IMR-90 (cell line): ENCODE measurements at regions not wholly inside any gene's neighbourhood (a gene's known extent, or its start where the extent isn't known, plus 50 kb on each side); places are given as distances from the start of the nearest gene placed in this dataset.
A peak's percentile ranks its signal among the peaks of the same experiment; 100 is the strongest.

ENCODE experiments used
- ATAC-seq: fragments of 200-7000 bp; cut with Tn5 transposase; 2 replicates; pipeline ENCODE4 v1.9.1; 2020; ENCODE audit warnings: low read depth, mild to moderate bottlenecking, moderate library complexity
- BruUV-seq: library from RNA; stranded (reverse); fragments of 400-500 nt; replicated peaks from 2 replicates; lab custom pipeline; 2021; lab: Mats Ljungman, UMichigan
- CTCF ChIA-PET: fragments of 300-600 bp; formaldehyde crosslinking; extraction: SDS; loops from one replicate; lab custom pipeline; 2021; ENCODE audit warnings: antibody characterized with exemption; lab: Yijun Ruan, JAX
- POLR2A ChIA-PET: fragments of 300-600 bp; sonication (Branson Sonifier 250); formaldehyde crosslinking; loops from one replicate; lab custom pipeline; 2022; ENCODE audit warnings: antibody characterized with exemption; ENCODE audit not compliant: unreplicated experiment; lab: Charles Lee
- DNase-seq: peaks from one replicate; pipeline ENCODE4 v3.0.0; 2013
- H2AFZ ChIP-seq: replicated peaks from 2 replicates; pipeline ENCODE3; 2013; ENCODE audit warnings: low read length, mild to moderate bottlenecking; ENCODE audit not compliant: poor library complexity
- H2AK5ac ChIP-seq: 2 replicates; pipeline ENCODE4 v1.6.1; 2013; ENCODE audit warnings: low read depth, low read length, inconsistent platforms
- H2AK9ac ChIP-seq: replicated peaks from 2 replicates; pipeline ENCODE3; 2013; ENCODE audit warnings: mild to moderate bottlenecking, low read depth, low read length, moderate library complexity; ENCODE audit not compliant: poor library complexity
- H2BK120ac ChIP-seq: 2 replicates; pipeline ENCODE4 v1.6.1; 2013; ENCODE audit warnings: low read depth, low read length, inconsistent platforms
- H2BK15ac ChIP-seq: 3 replicates; pipeline ENCODE4 v1.6.1; 2013; ENCODE audit warnings: low read depth, low read length, inconsistent platforms
- H2BK20ac ChIP-seq: 2 replicates; pipeline ENCODE4 v1.6.1; 2013; ENCODE audit warnings: low read depth, mild to moderate bottlenecking, inconsistent platforms, low read length, moderate library complexity
- H2BK5ac ChIP-seq: 2 replicates; pipeline ENCODE4 v1.6.1; 2013; ENCODE audit warnings: mild to moderate bottlenecking, low read depth, low read length, inconsistent platforms; ENCODE audit not compliant: poor library complexity, severe bottlenecking
- H3K14ac ChIP-seq: replicated peaks from 2 replicates; pipeline ENCODE4 v1.6.1; 2013; ENCODE audit warnings: low read depth, low read length, inconsistent platforms
- H3K18ac ChIP-seq: 2 replicates; pipeline ENCODE4 v1.6.1; 2013; ENCODE audit warnings: low read depth, low read length, control low read depth
- H3K23ac ChIP-seq: 2 replicates; pipeline ENCODE4 v1.6.1; 2013; ENCODE audit warnings: low read depth, low read length, inconsistent platforms
- H3K27ac ChIP-seq: 2 replicates; pipeline ENCODE4 v1.5.1; 2013; ENCODE audit warnings: mild to moderate bottlenecking, control low read depth, low read length; ENCODE audit not compliant: insufficient read depth
- H3K27me3 ChIP-seq: 2 replicates; pipeline ENCODE4 v1.6.1; 2013; ENCODE audit warnings: low read length; ENCODE audit not compliant: control insufficient read depth, insufficient read depth
- H3K36me3 ChIP-seq: 2 replicates; pipeline ENCODE4 v1.6.1; 2013; ENCODE audit warnings: low read length, mixed read lengths; ENCODE audit not compliant: control insufficient read depth, insufficient read depth
- H3K4ac ChIP-seq: 2 replicates; pipeline ENCODE4 v1.6.1; 2013; ENCODE audit warnings: low read depth, low read length, inconsistent platforms
- H3K4me1 ChIP-seq: 2 replicates; pipeline ENCODE4 v1.6.1; 2013; ENCODE audit warnings: low read length, mixed read lengths; ENCODE audit not compliant: control insufficient read depth, insufficient read depth
- H3K4me2 ChIP-seq: 2 replicates; pipeline ENCODE4 v1.6.1; 2013; ENCODE audit warnings: low read depth, mild to moderate bottlenecking, control low read depth, low read length, moderate library complexity
- H3K4me3 ChIP-seq: 2 replicates; pipeline ENCODE4 v1.5.1; 2013; ENCODE audit warnings: low read depth, mild to moderate bottlenecking, control low read depth, low read length, moderate library complexity; ENCODE audit not compliant: insufficient read depth
- H3K56ac ChIP-seq: 2 replicates; pipeline ENCODE4 v1.6.1; 2013; ENCODE audit warnings: low read length, inconsistent platforms; ENCODE audit not compliant: insufficient read depth; ENCODE audit errors: extremely low read depth
- H3K79me1 ChIP-seq, 2 experiments: 2 replicates each; pipeline ENCODE4 v1.6.1; 2013; ENCODE audit warnings: low read length in 2 of 2, inconsistent platforms in 1 of 2, low read depth in 1 of 2
- H3K9ac ChIP-seq: 2 replicates; pipeline ENCODE4 v1.6.1; 2013; ENCODE audit warnings: low read depth, low read length, control low read depth
- H3K9me1 ChIP-seq: 2 replicates; pipeline ENCODE4 v1.6.1; 2013; ENCODE audit warnings: low read length, inconsistent platforms; ENCODE audit not compliant: insufficient read depth
- H3K9me3 ChIP-seq: 2 replicates; pipeline ENCODE4 v1.6.1; 2013; ENCODE audit warnings: low read length; ENCODE audit not compliant: control insufficient read depth, insufficient read depth
- H4K20me1 ChIP-seq: 2 replicates; pipeline ENCODE4 v1.6.1; 2013; ENCODE audit warnings: low read length, inconsistent platforms; ENCODE audit not compliant: insufficient read depth
- H4K5ac ChIP-seq: 2 replicates; pipeline ENCODE4 v1.6.1; 2013; ENCODE audit warnings: mild to moderate bottlenecking, low read depth, low read length, control low read depth
- H4K8ac ChIP-seq, 2 experiments: 2 replicates each; pipeline ENCODE4 v1.6.1; 2013; ENCODE audit warnings: low read depth in 2 of 2, low read length in 2 of 2, control low read depth in 1 of 2, inconsistent platforms in 1 of 2
- H4K91ac ChIP-seq: 2 replicates; pipeline ENCODE4 v1.6.1; 2013; ENCODE audit warnings: low read depth, low read length, inconsistent platforms; ENCODE audit not compliant: insufficient read depth
- BHLHE40 ChIP-seq: fragments of 150-350 bp; IDR thresholded peaks from 2 replicates; pipeline ENCODE4 v1.6.1; 2016; ENCODE audit warnings: mild to moderate bottlenecking, low read depth, low read length
- CEBPB ChIP-seq: IDR thresholded peaks from 2 replicates; pipeline ENCODE4 v1.6.1; 2012; ENCODE audit warnings: low read depth, low read length, improper control_type of control experiment
- FOS ChIP-seq: fragments of 150-350 bp; IDR thresholded peaks from 2 replicates; pipeline ENCODE4 v1.6.1; 2016; ENCODE audit warnings: low read depth, low read length
- MAZ ChIP-seq: IDR thresholded peaks from 2 replicates; pipeline ENCODE4 v1.6.1; 2012; ENCODE audit warnings: low read depth, mild to moderate bottlenecking, low read length, improper control_type of control experiment, moderate library complexity, borderline replicate concordance
- MXI1 ChIP-seq: IDR thresholded peaks from 2 replicates; pipeline ENCODE4 v1.6.1; 2012; ENCODE audit warnings: low read depth, mild to moderate bottlenecking, low read length, moderate library complexity, borderline replicate concordance
- POLR2A ChIP-seq: IDR thresholded peaks from 2 replicates; pipeline ENCODE4 v1.6.1; 2012; ENCODE audit warnings: mild to moderate bottlenecking, low read depth, low read length
- SMC3 ChIP-seq: fragments of 150-350 bp; IDR thresholded peaks from 2 replicates; pipeline ENCODE4 v1.6.1; 2016; ENCODE audit warnings: low read depth, mild to moderate bottlenecking, antibody characterized with exemption, low read length, moderate library complexity
- WGBS, 2 experiments: methylation state at CpG; one replicate each; pipeline versions ENCODE4 v1.1.5 to v1.1.7; 2013; ENCODE audit warnings: missing lambda C conversion rate in 2 of 2; ENCODE audit not compliant: insufficient read length in 1 of 2; ENCODE audit errors: extremely low coverage in 2 of 2; 5-methylcytosine and 5-hydroxymethylcytosine counted together
- dilution Hi-C: fragments of 300-500 bp; cut with HindIII; formaldehyde crosslinking; loops from one replicate; pipeline ENCODE4 v1.14.3; 2018; ENCODE audit warnings: low sequenced_read_pairs; ENCODE audit not compliant: unreplicated experiment
- in situ Hi-C: fragments of 300-500 bp; cut with MboI; formaldehyde crosslinking; loops from 3 replicates; pipeline ENCODE4 v1.14.3; 2019; ENCODE audit warnings: low sequenced_read_pairs, inconsistent platforms, mixed read lengths
- intact Hi-C: fragments of 100-400 bp; cut with micrococcal nuclease; formaldehyde crosslinking; loops from 2 replicates; pipeline ENCODE4 v1.10.0; 2022
- TF ChIP-seq, protein P1 (sequence below): conservative IDR thresholded peaks from 2 replicates; pipeline ENCODE4 v1.5.1; 2012; ENCODE audit warnings: mild to moderate bottlenecking, low read depth, low read length, improper control_type of control experiment

DNA sequence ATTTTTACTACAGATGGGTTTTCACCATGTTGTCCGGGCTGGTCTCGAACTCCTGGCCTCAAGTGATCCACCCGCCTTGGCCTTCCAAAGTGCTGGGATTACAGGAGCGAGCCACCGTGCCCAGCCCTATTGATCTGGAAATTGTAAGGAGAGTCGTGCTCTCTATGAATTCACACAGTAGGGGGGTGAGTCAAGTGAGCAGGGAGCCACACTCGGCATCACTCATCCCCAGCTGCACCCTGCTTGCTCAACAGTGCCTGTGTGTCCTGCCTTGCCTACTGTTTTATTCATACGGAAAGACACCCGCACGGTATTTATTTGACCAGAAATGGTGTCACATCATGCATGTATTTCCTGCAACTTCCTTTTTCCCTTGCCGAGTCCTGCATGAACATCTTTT is 157.2 kb upstream of the FOXF1 start:
- CTCF ChIA-PET = interaction anchor here (0.6 to 1.1 kb wide), 3 partner anchors 100 to 131 kb away, joined by 3 to 4 read pairs (median 3); no protein-coding TSS in a partner anchor
- no peak overlapping the region for H3K27ac ChIP-seq
- peak overlapping the region; percentile 23 to 96; a peak in 3 of 4 replicates for H4K8ac ChIP-seq
- H3K4me2 ChIP-seq = no peak overlapping the region
- TF ChIP-seq, protein P1, sequence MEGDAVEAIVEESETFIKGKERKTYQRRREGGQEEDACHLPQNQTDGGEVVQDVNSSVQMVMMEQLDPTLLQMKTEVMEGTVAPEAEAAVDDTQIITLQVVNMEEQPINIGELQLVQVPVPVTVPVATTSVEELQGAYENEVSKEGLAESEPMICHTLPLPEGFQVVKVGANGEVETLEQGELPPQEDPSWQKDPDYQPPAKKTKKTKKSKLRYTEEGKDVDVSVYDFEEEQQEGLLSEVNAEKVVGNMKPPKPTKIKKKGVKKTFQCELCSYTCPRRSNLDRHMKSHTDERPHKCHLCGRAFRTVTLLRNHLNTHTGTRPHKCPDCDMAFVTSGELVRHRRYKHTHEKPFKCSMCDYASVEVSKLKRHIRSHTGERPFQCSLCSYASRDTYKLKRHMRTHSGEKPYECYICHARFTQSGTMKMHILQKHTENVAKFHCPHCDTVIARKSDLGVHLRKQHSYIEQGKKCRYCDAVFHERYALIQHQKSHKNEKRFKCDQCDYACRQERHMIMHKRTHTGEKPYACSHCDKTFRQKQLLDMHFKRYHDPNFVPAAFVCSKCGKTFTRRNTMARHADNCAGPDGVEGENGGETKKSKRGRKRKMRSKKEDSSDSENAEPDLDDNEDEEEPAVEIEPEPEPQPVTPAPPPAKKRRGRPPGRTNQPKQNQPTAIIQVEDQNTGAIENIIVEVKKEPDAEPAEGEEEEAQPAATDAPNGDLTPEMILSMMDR = no peak
- TF ChIP-seq MXI1 (no peak), BHLHE40 (0 out of 2 replicates have a peak, but pooled peaks have one; percentile 25), POLR2A (no peak), MAZ (0 out of 2 replicates have a peak, but pooled peaks have one; percentile 24), SMC3 (no peak), FOS (no peak), CEBPB (peak; percentile 93)
- no peaks in the 10 kb centered on the region for H3K36me3 ChIP-seq
- H3K18ac ChIP-seq = peak overlapping the region; percentile 54; the same call in 1 of the 2 replicates
- peak overlapping the region; percentile 89; the same call in 1 of the 2 replicates for H4K5ac ChIP-seq
- no peak overlapping the region for H3K4me3 ChIP-seq
- peaks cover 7% of the 10 kb centered on the region for H3K9me3 ChIP-seq
- POLR2A ChIA-PET = no interaction called here
- H2AK5ac ChIP-seq = peak overlapping the region; percentile 99
- ATAC-seq (no peak; the same call in 1 of the 2 replicates), DNase-seq (peak; percentile 86)
- H3K27me3 ChIP-seq = no peaks in the 10 kb centered on the region
- peaks cover 24% of the 10 kb centered on the region for H3K9me1 ChIP-seq
- peak overlapping the region; percentile 27; the same call in 1 of the 2 replicates for H3K56ac ChIP-seq
- peak overlapping the region; percentile 99 for H2BK120ac ChIP-seq
- dilution Hi-C loops (no loop called here), intact Hi-C loops (no loop called here), in situ Hi-C loops (no loop called here)
- peak overlapping the region; percentile 98; the same call in 1 of the 3 replicates for H2BK15ac ChIP-seq
- H2AK9ac ChIP-seq = no peak overlapping the region
- H4K91ac ChIP-seq = peak overlapping the region; percentile 100
- H3K9ac ChIP-seq = no peak overlapping the region
- H3K79me1 ChIP-seq = peaks cover 0 to 20% of the 10 kb centered on the region in 2 experiments; a peak in 2 of 4 replicates
- peak overlapping the region; percentile 88 for H3K14ac ChIP-seq
- H4K20me1 ChIP-seq = no peaks in the 10 kb centered on the region
- H3K23ac ChIP-seq = peak overlapping the region; percentile 79
- H2BK5ac ChIP-seq = peak overlapping the region; percentile 100
- no peak overlapping the region for H2AFZ ChIP-seq
- peaks cover 32% of the 10 kb centered on the region for H3K4me1 ChIP-seq
- no TSS peak for BruUV-seq
- WGBS, 2 experiments = 60% methylated on average over 5 of the region's 11 CpGs; no CpG with 5 or more reads in 1 of the 2 experiments
- peak overlapping the region; percentile 100 for H3K4ac ChIP-seq
- peak overlapping the region; percentile 99 for H2BK20ac ChIP-seq
